ENCODE measurements at regions not wholly inside any gene's neighbourhood (a gene's known extent, or its start where the extent isn't known, plus 50 kb on each side); places are given as distances from the start of the nearest gene placed in this dataset.

DNA sequence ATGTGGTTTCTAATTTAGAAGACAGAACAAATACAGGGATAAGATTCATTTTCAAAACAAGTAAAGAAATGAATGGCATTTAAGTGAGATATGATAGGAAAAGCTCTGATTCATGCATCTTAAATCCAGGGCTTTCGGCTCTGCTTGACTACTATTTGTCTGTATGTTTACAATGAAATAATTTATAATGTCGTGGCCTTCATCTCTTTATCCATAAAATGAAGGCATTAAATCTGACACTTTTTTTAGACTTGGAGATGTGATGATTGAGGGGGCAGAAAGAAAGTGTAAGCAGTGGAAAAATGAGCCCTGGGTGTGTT, 115.7 kb upstream of the KIT start:
- CTCF ChIA-PET, result no interaction called here

DNA sequence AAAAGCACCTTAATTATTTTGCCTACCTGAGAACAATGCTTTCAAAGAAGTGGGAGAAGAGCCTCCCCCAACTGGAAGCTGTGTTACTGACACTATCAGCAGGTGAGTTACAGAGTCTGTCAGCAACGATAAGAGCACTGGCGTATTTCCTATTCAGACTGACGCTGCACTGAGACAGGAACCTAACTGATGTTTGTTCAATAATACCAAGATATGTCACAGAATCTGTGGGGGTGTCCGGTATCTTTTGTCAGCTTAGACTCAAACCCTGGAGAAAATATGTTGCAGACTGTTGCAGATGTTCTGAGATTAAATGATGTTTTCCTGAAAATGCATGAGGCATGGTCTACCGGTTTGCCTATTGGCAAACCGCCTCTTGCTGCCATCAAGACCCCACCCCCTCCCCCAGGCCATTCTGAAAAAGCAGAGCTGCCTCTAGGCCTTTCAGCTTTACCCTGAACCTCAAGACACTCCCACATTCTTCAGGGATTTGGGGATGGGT, 115.2 kb upstream of the KIT start:
- CTCF ChIA-PET, result no interaction called here

More for the DNA sequence above, 115.7 kb upstream of the KIT start:
- Mint-ChIP-seq H3K9me3 (ENCODE audit: insufficient read depth) (no peaks in the 10 kb centered on the region), H3K4me1 (peaks cover 1% of the 10 kb centered on the region), H3K4me3 (no peak overlapping the region), H3K27me3 (peaks cover 14% of the 10 kb centered on the region), H3K27ac (no peak overlapping the region)
- Histone ChIP-seq H3K9me3 (ENCODE audit: control extremely low read depth in 1 of 3, control insufficient read depth in 2 of 3, insufficient read depth in 1 of 3, low read length in 2 of 3) (no peaks in the 10 kb centered on the region), H3K79me2 (ENCODE audit: control insufficient read depth, insufficient read depth, low read length) (no peaks in the 10 kb centered on the region), H3K36me3 (replicated peaks in 1 of 2; ENCODE audit: control extremely low read depth in 1 of 2, control insufficient read depth in 1 of 2, extremely low read depth in 1 of 2, insufficient read depth in 2 of 2, low read length in 1 of 2) (no peaks in the 10 kb centered on the region), H3K4me2 (replicated peaks; ENCODE audit: low read depth, low read length, poor library complexity, severe bottlenecking) (no peak overlapping the region), H3K4me1 (ENCODE audit: control insufficient read depth in 2 of 2, insufficient read depth in 2 of 2, low read length in 2 of 2) (peaks cover 0 to 2% of the 10 kb centered on the region in 2 donors), H2AFZ (ENCODE audit: insufficient read depth, low read depth, low read length, poor library complexity, severe bottlenecking) (no peak overlapping the region), H3K27me3 (replicated peaks in 1 of 4; ENCODE audit: control extremely low read depth in 1 of 4, control insufficient read depth in 3 of 4, insufficient read depth in 4 of 4, low read length in 3 of 4) (peaks cover 0 to 7% (median 2%) of the 10 kb centered on the region in 4 experiments), H4K20me1 (ENCODE audit: control insufficient read depth, insufficient read depth, low read length, poor library complexity, severe bottlenecking) (no peaks in the 10 kb centered on the region), H3K27ac (ENCODE audit: low read length in 2 of 2) (no peak overlapping the region), H3K9ac (ENCODE audit: low read length) (no peak overlapping the region), H3K4me3 (ENCODE audit: control extremely low read depth in 1 of 5, extremely low read depth in 1 of 5, insufficient read depth in 1 of 5, low read depth in 2 of 5, low read length in 4 of 5) (no peak overlapping the region)
- intact Hi-C loops (cut with micrococcal nuclease), result no loop called here
- ATAC-seq (ENCODE audit: low read depth) (no peak), DNase-seq (no peak)
- no CpG with 5 or more reads among the region's 2 CpGs for WGBS (ENCODE audit: insufficient coverage)
- TF ChIP-seq, protein P1, sequence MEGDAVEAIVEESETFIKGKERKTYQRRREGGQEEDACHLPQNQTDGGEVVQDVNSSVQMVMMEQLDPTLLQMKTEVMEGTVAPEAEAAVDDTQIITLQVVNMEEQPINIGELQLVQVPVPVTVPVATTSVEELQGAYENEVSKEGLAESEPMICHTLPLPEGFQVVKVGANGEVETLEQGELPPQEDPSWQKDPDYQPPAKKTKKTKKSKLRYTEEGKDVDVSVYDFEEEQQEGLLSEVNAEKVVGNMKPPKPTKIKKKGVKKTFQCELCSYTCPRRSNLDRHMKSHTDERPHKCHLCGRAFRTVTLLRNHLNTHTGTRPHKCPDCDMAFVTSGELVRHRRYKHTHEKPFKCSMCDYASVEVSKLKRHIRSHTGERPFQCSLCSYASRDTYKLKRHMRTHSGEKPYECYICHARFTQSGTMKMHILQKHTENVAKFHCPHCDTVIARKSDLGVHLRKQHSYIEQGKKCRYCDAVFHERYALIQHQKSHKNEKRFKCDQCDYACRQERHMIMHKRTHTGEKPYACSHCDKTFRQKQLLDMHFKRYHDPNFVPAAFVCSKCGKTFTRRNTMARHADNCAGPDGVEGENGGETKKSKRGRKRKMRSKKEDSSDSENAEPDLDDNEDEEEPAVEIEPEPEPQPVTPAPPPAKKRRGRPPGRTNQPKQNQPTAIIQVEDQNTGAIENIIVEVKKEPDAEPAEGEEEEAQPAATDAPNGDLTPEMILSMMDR (IDR thresholded peaks at IDR 0.05), result no peak
- TF ChIP-seq EZH2 (IDR thresholded peaks at IDR 0.05; ENCODE audit: borderline replicate concordance, insufficient read depth, low read depth, low read length, poor library complexity, severe bottlenecking), result no peak
- POLR2A ChIA-PET, result no interaction called here

More for the DNA sequence above, 115.2 kb upstream of the KIT start:
- 69% methylated on average over 3 of the region's 6 CpGs for WGBS (ENCODE audit: insufficient coverage)
- no peaks in the 10 kb centered on the region for H3K79me2 ChIP-seq (ENCODE audit: control insufficient read depth, insufficient read depth, low read length)
- Mint-ChIP-seq H3K27ac (no peak overlapping the region), H3K27me3 (peaks cover 14% of the 10 kb centered on the region), H3K9me3 (ENCODE audit: insufficient read depth) (no peaks in the 10 kb centered on the region), H3K4me3 (no peak overlapping the region), H3K4me1 (peaks cover 1% of the 10 kb centered on the region)
- no peak for DNase-seq
- no peaks in the 10 kb centered on the region for H4K20me1 ChIP-seq (ENCODE audit: control insufficient read depth, insufficient read depth, low read length, poor library complexity, severe bottlenecking)
- no peak overlapping the region for H2AFZ ChIP-seq (ENCODE audit: insufficient read depth, low read depth, low read length, poor library complexity, severe bottlenecking)
- H3K27me3 ChIP-seq (replicated peaks in 1 of 4; ENCODE audit: control extremely low read depth in 1 of 4, control insufficient read depth in 3 of 4, insufficient read depth in 4 of 4, low read length in 3 of 4), result peaks cover 0 to 7% (median 2%) of the 10 kb centered on the region in 4 experiments
- intact Hi-C loops (cut with micrococcal nuclease), result no loop called here
- no peak overlapping the region for H3K27ac ChIP-seq (ENCODE audit: low read length in 2 of 2)
- H3K36me3 ChIP-seq (replicated peaks in 1 of 2; ENCODE audit: control extremely low read depth in 1 of 2, control insufficient read depth in 1 of 2, extremely low read depth in 1 of 2, insufficient read depth in 2 of 2, low read length in 1 of 2), result no peaks in the 10 kb centered on the region
- no peak for TF ChIP-seq EZH2 (IDR thresholded peaks at IDR 0.05; ENCODE audit: borderline replicate concordance, insufficient read depth, low read depth, low read length, poor library complexity, severe bottlenecking)
- TF ChIP-seq, protein P1 (IDR thresholded peaks at IDR 0.05), result no peak
- peaks cover 0 to 6% of the 10 kb centered on the region in 2 donors for H3K4me1 ChIP-seq (ENCODE audit: control insufficient read depth in 2 of 2, insufficient read depth in 2 of 2, low read length in 2 of 2)
- no peak overlapping the region for H3K9ac ChIP-seq (ENCODE audit: low read length)
- no peak overlapping the region for H3K4me2 ChIP-seq (replicated peaks; ENCODE audit: low read depth, low read length, poor library complexity, severe bottlenecking)
- POLR2A ChIA-PET, result no interaction called here
- ATAC-seq (ENCODE audit: low read depth), result no peak
- H3K9me3 ChIP-seq (ENCODE audit: control extremely low read depth in 1 of 3, control insufficient read depth in 2 of 3, insufficient read depth in 1 of 3, low read length in 2 of 3), result no peaks in the 10 kb centered on the region
- no peak overlapping the region for H3K4me3 ChIP-seq (ENCODE audit: control extremely low read depth in 1 of 5, extremely low read depth in 1 of 5, insufficient read depth in 1 of 5, low read depth in 2 of 5, low read length in 4 of 5)

Data from B cell (primary cell).